Neural progenitor cell (in vitro differentiated cells): ENCODE measurements at regions not wholly inside any gene's neighbourhood (a gene's known extent, or its start where the extent isn't known, plus 50 kb on each side); places are given as distances from the start of the nearest gene placed in this dataset.

ENCODE experiments used
- EZH2 ChIP-seq: fragments of 200-600 bp; sonication (generic); IDR thresholded peaks from 2 replicates; pipeline ENCODE4 v1.6.1; 2017; ENCODE audit warnings: antibody characterized with exemption, mild to moderate bottlenecking, moderate library complexity
- TF ChIP-seq, protein P1 (sequence below): fragments of 200-600 bp; sonication (generic); IDR thresholded peaks from 2 replicates; pipeline ENCODE4 v1.5.1; 2017; ENCODE audit warnings: antibody characterized with exemption, mild to moderate bottlenecking

DNA sequence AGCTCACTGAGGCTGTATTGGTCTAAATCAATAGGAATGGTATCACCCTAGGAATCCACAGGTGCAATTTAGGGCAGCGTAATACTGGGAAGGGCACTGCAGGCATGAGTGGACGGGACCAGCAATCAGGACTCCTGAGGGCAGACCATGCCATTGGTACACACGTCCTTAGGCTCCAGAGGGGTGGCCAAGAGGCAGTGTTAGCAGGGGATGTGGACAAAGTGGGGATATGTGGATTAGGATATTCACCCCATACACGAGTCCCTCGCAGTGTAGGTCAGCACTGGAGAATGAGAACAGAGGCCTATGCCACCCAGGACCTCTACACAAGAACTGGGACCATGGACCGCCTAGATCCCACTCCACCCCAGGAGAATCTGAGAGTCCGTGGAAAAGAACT is 389.8 kb downstream of the BCL11A start:
- TF ChIP-seq, protein P1, sequence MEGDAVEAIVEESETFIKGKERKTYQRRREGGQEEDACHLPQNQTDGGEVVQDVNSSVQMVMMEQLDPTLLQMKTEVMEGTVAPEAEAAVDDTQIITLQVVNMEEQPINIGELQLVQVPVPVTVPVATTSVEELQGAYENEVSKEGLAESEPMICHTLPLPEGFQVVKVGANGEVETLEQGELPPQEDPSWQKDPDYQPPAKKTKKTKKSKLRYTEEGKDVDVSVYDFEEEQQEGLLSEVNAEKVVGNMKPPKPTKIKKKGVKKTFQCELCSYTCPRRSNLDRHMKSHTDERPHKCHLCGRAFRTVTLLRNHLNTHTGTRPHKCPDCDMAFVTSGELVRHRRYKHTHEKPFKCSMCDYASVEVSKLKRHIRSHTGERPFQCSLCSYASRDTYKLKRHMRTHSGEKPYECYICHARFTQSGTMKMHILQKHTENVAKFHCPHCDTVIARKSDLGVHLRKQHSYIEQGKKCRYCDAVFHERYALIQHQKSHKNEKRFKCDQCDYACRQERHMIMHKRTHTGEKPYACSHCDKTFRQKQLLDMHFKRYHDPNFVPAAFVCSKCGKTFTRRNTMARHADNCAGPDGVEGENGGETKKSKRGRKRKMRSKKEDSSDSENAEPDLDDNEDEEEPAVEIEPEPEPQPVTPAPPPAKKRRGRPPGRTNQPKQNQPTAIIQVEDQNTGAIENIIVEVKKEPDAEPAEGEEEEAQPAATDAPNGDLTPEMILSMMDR, result no peak
- TF ChIP-seq EZH2, result no peak
